ENCODE measurements at regions not wholly inside any gene's neighbourhood (a gene's known extent, or its start where the extent isn't known, plus 50 kb on each side); places are given as distances from the start of the nearest gene placed in this dataset.

- Histone ChIP-seq H3K79me2 (ENCODE audit: insufficient read depth, low read length) (no peaks in the 10 kb centered on the region), H3K27ac (ENCODE audit: insufficient read length, low read depth, low read length) (no peak overlapping the region), H3T11ph (ENCODE audit: low read length) (no peak overlapping the region), H2BK120ac (ENCODE audit: low read depth, low read length, poor library complexity, severe bottlenecking) (no peak overlapping the region), H3K9ac (ENCODE audit: extremely low read depth, insufficient read length, low read length) (no peak overlapping the region), H4K91ac (ENCODE audit: insufficient read length, low read depth, low read length) (no peak overlapping the region), H2BK5ac (ENCODE audit: insufficient read length, low read length) (no peak overlapping the region), H3K4me1 (ENCODE audit: insufficient read depth, low read length) (no peaks in the 10 kb centered on the region), H2BK20ac (ENCODE audit: low read depth, low read length, poor library complexity, severe bottlenecking) (no peak overlapping the region), H3K4ac (ENCODE audit: low read depth, low read length) (no peak overlapping the region), H4K20me1 (ENCODE audit: control insufficient read depth, insufficient read depth, insufficient read length) (no peaks in the 10 kb centered on the region), H2BK12ac (ENCODE audit: insufficient read length, low read depth, low read length) (no peak overlapping the region), H3K79me1 (ENCODE audit: insufficient read depth, low read depth, low read length, poor library complexity, severe bottlenecking) (no peaks in the 10 kb centered on the region), H3K14ac (ENCODE audit: insufficient read depth, low read length) (peak overlapping the region; percentile 8; the same call in 1 of the 2 replicates), H4K5ac (ENCODE audit: insufficient read length, low read depth, low read length) (no peak overlapping the region), H2AFZ (ENCODE audit: low read length) (no peak overlapping the region), H3K4me2 (ENCODE audit: insufficient read depth, insufficient read length, low read length) (no peak overlapping the region), H2BK15ac (ENCODE audit: low read depth, low read length) (no peak overlapping the region), H3K9me3 (ENCODE audit: control insufficient read depth, low read depth, low read length) (no peaks in the 10 kb centered on the region), H3K23ac (ENCODE audit: insufficient read length, low read depth, low read length) (no peak overlapping the region), H3K18ac (ENCODE audit: insufficient read length, low read depth, low read length) (no peak overlapping the region), H3K27me3 (ENCODE audit: insufficient read depth, low read length) (no peaks in the 10 kb centered on the region), H3K56ac (ENCODE audit: insufficient read length, low read depth, low read length) (no peak overlapping the region), H4K8ac (replicated peaks; ENCODE audit: insufficient read length, low read depth, low read length) (no peak overlapping the region), H2AK5ac (ENCODE audit: insufficient read length, low read length) (no peak overlapping the region), H3K23me2 (ENCODE audit: insufficient read length, low read depth, low read length, poor library complexity, severe bottlenecking) (no peaks in the 10 kb centered on the region)
- Mint-ChIP-seq H3K27ac (no peak overlapping the region), H3K4me1 (0 out of 4 replicates have a peak, but pooled peaks cover 0 to 5% of the 10 kb centered on the region in 2 experiments), H3K36me3 (ENCODE audit: insufficient read depth in 1 of 3, low read depth in 3 of 3) (no peaks in the 10 kb centered on the region), H3K9me3 (no peaks in the 10 kb centered on the region), H3K4me3 (no peak overlapping the region), H3K27me3 (ENCODE audit: low read depth) (peaks cover 3% of the 10 kb centered on the region; the same call in 1 of the 2 replicates)
- no CpG with 5 or more reads among the region's 5 CpGs for WGBS (ENCODE audit: extremely low coverage, insufficient read length, low lambda C conversion rate)
- no peak for DNase-seq
- TF ChIP-seq CTCF (conservative IDR thresholded peaks at IDR 0.05) = no peak
Observed at GRCh38 chr3:160098261-160098908, 109.8 kb downstream of the IL12A start.
